ENCODE measurements at regions not wholly inside any gene's neighbourhood (a gene's known extent, or its start where the extent isn't known, plus 50 kb on each side); places are given as distances from the start of the nearest gene placed in this dataset.

- DNase-seq = peak; percentile 28
These were observed 94.6 kb upstream of the RASGRF1 start for GRCh38 chr15:79185199-79185598.

GRCh38 chr15:79184465-79184892 is 93.9 kb upstream of the RASGRF1 start:
- peak; percentile 76 for DNase-seq

GRCh38 chr15:79180318-79180717 is 89.7 kb upstream of the RASGRF1 start:
- no peak for DNase-seq

GRCh38 chr15:79179597-79179996 is 89.0 kb upstream of the RASGRF1 start:
- no peak for DNase-seq

DNA sequence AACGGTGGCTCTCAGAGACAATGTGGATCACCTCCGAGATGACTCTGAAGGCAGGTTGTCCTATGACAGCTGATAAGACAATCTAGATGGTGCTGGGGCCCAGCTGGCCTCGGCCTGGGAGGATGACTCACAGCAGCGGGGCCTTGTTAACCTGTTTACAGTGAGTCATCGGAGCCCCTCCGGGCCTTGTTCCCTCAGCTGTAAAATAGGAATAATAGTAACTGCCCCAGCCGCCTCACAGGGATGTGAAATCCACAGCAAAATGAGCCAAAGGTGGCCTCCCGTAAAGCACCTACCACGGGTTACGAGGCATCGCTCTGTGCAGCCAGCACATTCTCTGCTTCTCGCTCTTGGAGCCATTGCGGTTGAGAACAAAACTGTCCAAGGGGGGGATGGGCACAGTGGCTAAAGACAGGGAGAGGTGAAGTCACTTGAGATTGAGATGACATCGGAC is 88.6 kb upstream of the RASGRF1 start:
- no peak for DNase-seq

DNA sequence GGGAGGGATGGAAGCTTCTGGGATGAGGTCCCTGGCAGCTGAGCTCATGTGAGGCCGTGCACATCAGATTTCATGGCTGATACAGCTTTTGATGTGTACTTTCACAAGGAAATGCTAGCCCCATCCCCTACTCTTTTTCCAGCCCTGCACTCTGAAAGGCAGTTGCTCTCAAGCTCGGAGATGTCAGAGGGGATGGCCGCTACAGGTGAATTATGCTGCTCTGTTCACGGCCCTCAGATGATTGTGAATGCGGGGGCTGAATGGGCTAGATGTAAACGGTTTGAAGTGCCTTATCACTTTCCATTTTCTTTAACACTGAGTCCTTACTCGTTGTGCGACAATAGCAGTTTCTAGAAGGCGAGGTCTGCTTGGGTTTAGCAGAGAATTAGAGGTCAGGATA is 88.0 kb upstream of the RASGRF1 start:
- no peak for DNase-seq

- no peak for DNase-seq
These were observed 85.6 kb upstream of the RASGRF1 start for GRCh38 chr15:79176151-79176550.

- no peak for DNase-seq
These were observed 82.4 kb upstream of the RASGRF1 start for GRCh38 chr15:79172801-79173460.

DNA sequence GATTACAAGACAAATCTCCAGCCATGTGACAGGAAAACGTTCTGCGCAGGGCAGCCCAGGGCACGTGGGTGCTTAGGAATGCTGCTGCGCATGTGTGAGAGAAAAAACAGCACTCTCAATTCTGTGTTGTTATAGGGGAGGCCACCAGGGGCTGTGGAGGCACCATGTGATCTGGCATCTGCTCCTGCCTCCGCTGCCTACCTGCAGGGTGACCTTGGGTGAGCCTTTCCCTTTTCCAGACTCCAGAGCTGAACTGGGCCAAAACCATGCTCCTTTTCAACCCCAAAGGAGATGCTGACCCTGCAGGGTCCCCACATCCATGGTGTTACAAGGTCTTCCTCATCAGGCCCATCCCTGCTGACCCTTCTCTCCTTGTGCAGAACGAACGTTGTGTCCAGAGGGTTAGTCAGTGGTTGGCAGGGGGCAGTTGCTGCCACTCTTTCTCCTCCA is 81.5 kb upstream of the RASGRF1 start:
- no peak for DNase-seq

DNA sequence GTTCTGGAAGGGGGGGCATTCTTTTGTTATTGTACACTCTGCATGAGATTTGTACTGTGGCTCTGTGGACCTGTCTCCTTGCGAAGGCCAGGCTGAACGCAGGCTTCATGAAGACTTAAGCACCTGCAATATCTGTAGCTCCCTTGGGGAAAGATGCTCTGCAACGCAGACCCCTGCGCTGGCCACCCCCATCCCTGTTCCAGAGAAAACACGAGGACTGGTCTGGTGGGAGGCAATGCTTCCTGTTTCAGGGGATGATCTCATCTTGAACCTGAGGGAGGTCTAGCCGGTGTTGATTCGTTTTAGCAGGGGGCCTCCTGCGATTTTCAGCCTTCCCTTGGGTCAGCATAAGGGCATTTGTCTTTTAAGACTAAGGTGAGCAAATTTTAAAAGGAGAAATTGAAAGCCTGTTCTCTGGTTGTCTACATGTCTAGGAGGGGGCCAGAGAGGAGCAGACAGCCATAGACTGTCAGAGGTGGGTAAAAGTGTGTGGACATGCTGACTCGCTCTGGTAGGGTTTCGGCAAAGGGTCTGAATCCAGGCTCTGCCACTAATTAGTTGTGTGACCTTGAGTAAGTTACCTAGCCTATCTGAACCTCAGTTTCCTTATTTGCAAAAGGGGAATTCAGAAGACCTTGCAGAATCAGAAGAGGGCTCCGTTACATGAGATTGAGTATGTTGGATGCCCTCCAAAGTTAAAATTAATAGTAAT is 80.9 kb upstream of the RASGRF1 start:
- DNase-seq = no peak

DNA sequence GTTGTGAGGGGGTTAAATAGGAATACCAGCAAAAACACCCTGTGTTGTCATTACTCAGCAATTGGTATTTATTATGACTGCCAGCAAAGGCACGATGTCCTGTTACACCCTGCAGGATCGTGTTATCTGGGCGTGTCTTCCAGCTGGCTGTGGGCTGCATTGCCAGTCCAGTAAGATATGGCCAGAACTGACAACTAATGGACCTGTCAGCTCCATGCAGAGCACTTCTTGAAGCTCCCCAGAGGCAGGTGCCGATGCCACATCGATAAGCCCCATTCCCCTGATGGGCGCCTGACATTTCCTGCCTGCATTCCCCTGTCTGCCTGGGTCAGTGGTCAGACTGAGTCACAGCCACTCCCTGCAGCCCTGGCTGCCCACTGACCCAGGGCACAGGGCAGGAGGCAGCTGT is 79.7 kb upstream of the RASGRF1 start:
- DNase-seq = no peak

GRCh38 chr15:79169526-79170133 is 79.0 kb upstream of the RASGRF1 start:
- DNase-seq = no peak

- DNase-seq = no peak
These were observed 78.4 kb upstream of the RASGRF1 start for GRCh38 chr15:79168922-79169456.

- no peak for DNase-seq
These were observed 77.2 kb upstream of the RASGRF1 start for GRCh38 chr15:79167776-79168175.

DNA sequence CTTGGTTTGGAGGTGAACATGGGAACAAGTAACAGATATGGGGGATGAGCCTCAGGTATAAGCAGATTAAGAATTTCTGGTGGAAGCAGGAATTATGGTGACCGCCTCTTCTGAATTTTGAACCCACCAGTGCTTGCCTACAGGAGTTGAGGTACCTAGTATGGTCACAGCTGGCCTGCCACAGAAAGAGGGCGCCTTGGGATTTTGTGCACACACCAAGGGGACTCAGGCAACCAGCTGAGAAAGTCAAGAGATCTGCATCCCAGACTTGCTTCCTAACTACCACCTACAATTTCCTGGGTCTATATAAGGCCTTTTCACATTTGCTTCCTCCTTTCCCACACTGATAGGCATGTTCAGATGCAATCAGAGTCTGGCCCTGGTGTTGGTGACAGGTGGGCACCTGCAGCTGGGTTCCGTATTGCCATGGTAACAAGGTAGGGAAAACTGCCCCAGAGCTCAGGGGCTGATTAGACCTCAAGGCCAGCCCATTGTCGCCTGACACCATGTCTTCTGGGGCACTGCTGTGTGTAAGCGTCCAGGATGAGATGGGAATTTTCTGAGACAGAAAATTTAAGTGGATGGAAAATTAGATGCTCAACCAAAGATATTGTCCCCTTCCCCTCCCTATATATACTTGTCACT is 75.9 kb upstream of the RASGRF1 start:
- DNase-seq = no peak

GRCh38 chr15:79164465-79164864 is 73.9 kb upstream of the RASGRF1 start:
- DNase-seq = no peak

DNA sequence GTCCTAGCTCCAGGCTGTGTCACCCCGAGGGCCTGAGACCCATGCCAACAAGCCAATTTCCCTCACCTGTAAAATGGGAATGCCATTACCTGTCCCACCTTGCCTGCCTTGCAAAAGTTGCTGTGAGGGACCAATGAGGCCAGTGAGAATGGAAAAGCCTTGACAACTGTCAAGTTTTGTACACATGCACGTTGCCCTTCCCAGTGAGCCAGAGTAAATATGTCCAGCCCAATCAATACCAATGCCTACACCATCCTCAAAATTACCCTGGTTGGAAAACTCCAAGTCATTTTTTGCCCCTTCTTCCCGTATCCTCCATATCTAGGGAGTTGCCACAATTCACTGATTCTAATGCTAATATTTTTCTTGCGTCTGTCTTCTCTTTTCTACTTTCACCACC is 73.5 kb upstream of the RASGRF1 start:
- no peak for DNase-seq

DNA sequence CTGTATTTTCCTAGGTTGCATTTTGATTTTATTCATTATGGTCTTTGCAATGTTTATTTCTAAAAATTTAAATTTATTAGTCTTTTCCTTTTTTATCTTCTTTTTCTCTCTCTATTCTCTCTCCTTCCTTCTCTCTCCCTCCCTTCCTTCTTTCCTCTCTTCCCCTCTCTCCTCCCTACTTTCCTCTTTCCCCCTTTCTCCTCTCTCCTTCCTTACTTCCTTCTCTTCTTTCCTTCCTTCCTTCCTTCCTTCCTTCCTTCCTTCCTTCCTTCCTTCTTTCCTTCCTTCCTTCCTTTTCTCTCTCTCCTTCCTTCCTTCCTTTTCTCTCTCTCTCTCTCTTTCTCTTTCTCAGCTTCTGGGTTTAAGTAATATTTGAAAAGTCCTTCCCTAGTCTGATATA is 72.8 kb upstream of the RASGRF1 start:
- DNase-seq = no peak

GRCh38 chr15:79161837-79162508 is 71.4 kb upstream of the RASGRF1 start:
- DNase-seq = no peak

GRCh38 chr15:79160211-79160610 is 69.6 kb upstream of the RASGRF1 start:
- DNase-seq = no peak

DNA sequence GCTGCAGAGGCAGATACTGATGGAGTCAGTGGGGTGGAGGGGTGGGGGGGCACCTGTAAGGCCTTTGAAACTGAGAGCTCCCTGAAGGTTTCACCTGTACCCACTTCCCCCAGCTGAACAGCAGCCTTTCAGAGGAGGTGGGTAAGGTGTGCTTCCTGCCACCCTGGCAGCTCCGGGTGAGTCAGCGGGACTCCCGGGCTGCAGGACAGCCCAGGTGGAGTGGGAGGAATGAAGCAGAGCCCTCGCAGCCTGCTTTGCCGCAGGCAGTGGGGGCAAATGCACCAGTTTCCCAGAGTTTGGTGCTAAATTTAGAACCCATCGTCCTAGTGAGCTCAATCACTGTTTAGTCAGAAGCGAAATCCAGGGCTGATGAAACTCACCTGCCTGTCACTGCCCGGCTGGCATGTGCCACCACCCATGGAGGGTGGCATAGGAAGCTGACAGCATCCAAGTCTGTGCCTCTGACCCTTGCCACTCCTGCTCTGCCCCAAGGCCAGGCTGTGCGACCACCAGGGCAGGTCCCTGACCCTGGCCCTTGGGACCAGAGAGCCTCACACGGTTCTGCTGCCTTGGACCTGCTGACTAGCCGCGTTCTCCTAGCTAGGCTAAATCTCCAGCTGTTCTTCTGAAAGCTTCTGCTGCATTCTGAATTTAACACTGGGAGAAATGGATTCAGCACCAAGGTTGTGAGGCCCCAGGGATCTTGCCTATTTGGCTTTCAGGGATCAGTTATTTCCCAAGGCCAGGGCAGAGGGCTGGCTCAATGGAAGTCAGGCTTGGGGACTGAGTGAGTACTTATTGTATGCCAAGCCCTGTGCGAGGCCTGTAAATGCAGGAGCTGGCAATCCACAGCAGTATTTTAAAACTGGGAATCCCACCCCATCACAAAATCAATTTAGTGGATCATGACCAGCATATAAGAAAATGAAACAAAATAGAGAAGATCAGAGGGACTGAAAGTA is 67.3 kb upstream of the RASGRF1 start:
- no peak for DNase-seq

Data from activated CD4-positive, alpha-beta T cell treated with anti-CD3 and anti-CD28 coated beads, Interleukin-2, Interleukin-6, amounts not matched to agents 100 ng/mL and 50 ng/mL, durations not matched to agents 16 hours and 8 hours (primary cell).